ENCODE measurements at regions not wholly inside any gene's neighbourhood (a gene's known extent, or its start where the extent isn't known, plus 50 kb on each side); places are given as distances from the start of the nearest gene placed in this dataset.

DNA sequence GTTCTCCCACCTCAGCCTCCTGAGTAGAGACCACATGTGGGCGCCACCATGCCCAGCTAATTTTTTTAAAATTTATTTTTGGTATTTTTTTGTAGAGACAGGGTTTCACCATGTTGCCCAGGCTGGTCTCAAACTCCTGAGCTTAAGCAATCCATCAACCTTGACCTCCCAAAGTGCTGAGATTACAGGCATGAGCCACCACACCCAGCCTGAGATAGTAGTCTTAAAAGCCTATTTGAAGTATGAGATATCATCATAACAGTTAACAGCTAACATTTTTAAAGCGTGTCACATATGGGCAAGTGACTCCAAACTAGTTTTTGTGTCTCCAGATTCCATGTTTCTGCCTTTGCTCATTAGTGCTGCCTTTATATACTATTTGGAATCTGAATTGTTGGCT lies 74.6 kb upstream of the WSCD2 start:
- no peak for DNase-seq (ENCODE audit: low read depth, low spot score)
- H3K4me3 ChIP-seq (ENCODE audit: low read length), result no peak overlapping the region

DNA sequence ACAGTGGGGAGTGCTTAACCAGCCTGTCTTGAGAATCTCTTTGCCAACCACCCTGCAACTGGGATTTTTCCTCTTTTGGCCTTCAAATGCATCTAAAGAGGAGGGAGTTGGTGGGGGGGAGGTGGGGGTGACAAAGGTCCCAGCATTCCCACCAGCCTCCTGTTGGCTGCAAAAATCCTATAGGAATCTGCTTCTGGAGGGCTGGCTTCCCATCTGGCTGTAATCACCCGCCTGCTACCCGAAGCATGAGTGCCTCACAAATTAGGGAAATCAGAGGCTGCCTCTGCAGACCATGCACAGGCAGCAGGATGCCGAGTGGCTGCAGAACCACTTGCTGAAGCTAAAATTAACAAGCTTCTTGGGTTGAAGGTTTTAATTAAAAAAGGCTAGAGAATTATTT lies 73.9 kb upstream of the WSCD2 start:
- no peak for DNase-seq (ENCODE audit: low read depth, low spot score)

DNA sequence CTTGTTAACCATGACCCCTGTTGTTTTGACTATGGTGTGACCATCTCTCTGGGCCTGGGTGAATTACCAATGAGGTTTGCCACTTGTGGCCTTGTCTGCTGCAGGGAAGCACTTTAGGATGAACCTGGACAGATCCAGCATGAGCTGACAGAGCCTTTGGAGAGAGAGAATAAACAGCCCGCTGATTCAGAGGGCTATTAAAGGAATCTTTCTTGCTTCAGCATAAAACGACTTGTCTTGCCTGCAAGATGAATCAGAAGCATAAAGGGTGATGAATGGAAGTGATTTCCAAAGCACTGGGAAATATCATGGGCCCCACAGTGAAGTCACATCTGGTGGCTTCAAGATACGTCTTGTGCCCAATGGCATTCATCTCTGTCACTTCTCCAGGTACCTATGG lies 69.0 kb upstream of the WSCD2 start:
- no peak overlapping the region for H3K4me3 ChIP-seq (ENCODE audit: low read length)
- DNase-seq (ENCODE audit: low read depth, low spot score), result no peak

More for the DNA sequence above, 73.9 kb upstream of the WSCD2 start:
- no peak overlapping the region for H3K4me3 ChIP-seq (ENCODE audit: low read length)

DNA sequence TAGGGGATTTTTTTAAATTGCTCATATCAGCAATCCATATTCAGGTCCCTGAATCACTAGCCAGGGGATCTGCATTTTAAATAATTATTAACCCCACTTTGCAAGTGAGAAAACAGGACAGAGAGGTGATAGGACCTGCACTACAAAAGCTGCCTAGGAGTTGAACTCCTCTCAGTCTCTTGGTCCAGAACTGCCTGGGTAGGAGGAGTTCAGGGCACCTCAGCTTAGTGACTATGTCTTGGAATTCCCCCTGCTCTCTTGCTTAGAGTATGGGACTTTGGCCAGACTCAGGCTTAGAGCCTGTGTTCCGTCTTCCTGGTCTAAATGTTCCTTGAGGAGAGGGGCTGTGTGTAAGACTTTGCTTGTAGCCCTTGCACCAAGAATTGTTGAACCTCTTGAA lies 68.2 kb upstream of the WSCD2 start:
- DNase-seq (ENCODE audit: low read depth, low spot score), result no peak
- H3K4me3 ChIP-seq (ENCODE audit: low read length), result no peak overlapping the region

DNA sequence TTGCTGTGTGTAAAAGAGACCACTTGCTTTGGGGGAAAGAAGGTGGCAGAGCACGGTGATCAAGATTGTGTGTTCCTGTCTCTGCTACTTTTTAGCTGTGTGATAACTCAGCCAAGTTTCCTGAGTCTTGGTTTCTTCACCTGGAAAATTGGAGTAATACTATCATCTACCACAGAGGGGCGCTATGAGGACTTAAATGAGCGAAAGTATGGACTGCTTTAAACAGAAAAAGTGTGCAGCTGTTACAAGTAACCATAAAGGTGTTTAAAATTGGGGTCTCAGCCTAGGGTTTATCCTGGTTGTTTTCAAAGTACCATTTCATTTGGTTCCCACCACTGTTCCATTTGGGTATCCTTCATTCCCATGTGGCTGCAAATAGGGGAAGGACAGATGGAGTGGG lies 65.9 kb upstream of the WSCD2 start:
- peak; percentile 24 for DNase-seq (ENCODE audit: low read depth, low spot score)
- no peak overlapping the region for H3K4me3 ChIP-seq (ENCODE audit: low read length)

DNA sequence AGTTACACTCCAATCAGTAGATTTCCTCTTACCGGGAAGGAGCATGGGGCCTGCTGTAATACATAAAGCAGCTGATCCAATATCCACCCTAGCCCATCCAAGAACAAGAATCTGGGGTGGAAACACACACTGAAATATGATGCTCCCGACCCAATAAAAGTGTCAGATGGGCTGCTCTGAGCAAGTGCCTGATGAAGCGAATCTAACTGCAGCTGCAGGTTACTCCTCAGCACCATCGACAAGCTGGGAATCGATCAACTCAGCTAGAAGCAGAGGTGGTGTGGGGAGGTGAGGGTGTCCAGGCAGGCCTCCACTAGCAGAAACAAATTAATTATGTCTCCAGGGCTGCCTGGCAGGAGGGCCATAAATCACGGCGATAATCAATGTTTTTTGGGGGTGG lies 64.0 kb upstream of the WSCD2 start:
- H3K4me3 ChIP-seq (ENCODE audit: low read length), result no peak overlapping the region
- DNase-seq (ENCODE audit: low read depth, low spot score), result no peak

DNA sequence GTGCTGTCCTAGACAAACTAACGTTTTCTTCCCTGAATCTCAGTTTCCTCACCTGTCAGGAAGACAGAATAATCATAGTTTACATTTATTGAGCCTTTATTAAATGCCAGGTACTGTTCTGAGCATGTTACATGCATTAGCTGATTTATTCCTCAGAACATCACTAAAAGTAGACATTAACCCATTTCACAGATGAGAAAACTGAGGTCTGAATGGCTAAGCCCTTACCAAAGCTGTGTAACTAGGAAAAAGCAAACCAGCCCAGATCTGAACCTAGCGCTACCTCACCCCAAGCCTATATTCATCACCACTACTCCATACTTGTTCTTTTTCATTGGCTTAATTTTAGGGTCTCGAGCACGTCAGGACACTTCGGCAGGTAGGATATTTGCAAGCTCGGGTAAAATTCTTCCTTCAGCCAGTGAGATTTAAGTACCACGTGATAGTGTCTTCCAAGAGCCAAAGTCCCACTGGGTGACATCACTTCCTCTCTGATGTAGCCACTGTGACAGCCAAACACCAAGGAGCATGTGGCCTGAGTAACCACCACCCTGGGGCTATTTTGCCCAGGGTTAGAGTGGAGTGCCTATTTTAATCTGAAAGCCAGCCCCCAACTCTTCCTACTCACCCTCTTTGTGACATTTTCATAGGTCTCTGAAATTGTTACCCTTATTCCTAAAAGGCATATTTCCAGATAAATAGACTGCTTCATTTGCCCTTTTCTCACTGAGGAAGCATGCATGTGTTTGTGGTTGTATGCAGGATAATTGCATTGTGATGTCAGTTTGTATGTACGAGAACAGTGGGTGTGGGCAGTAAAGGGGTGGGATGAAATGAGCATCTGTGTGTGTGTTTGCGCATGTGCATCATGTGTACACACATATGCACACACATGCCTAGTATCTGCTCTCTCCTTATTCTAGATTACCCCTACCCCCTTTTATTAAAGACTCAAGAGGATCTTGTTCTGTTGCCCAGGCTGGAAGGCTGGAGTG lies 62.2 kb upstream of the WSCD2 start:
- no peak for DNase-seq (ENCODE audit: low read depth, low spot score)
- H3K4me3 ChIP-seq (ENCODE audit: low read length), result no peak overlapping the region

DNA sequence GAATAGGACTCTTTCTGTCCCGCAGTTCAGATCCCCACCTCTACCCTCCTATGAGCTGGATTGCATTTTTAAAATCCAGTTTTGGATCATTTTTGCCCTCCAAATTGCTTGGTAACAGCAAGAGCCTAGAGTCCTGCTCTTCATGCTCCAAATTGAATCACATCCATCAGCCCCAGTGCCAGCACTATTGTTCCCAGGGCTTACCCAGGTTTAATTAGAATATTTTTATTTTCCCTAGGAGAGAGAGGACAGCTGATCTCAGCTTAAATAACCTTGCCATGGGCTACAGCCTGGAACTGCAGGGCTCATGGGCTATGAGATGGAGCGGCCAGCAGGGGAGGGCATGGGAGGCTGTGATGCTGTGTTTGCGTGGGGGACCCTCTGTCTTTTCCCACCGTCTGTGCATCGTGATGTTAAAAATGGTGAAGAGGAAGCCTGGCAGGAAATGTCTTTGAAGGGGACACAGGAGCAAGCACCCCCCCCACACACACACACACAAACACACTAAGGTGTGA lies 59.4 kb upstream of the WSCD2 start:
- DNase-seq (ENCODE audit: low read depth, low spot score), result no peak
- H3K4me3 ChIP-seq (ENCODE audit: low read length), result no peak overlapping the region

DNA sequence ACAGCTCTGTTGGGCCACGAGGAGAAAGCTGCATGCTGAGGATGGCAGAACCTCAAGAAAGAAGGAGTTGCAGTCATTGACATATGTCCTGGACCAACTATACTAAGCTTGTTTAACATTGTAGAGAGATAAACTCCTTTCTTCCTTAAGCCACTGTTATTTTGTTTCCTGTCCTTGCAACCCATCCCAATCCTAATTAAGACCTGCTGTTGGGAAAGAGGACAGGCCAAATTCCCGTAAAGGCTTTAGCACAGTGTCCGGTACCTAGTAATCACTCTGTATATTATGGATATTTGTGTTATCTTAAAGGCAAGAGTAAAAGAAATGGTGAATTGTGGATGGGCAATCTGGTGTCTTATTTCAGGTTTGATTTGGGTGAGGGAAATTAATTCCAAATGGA lies 53.5 kb upstream of the WSCD2 start:
- no peak overlapping the region for H3K4me3 ChIP-seq (ENCODE audit: low read length)
- DNase-seq (ENCODE audit: low read depth, low spot score), result no peak

DNA sequence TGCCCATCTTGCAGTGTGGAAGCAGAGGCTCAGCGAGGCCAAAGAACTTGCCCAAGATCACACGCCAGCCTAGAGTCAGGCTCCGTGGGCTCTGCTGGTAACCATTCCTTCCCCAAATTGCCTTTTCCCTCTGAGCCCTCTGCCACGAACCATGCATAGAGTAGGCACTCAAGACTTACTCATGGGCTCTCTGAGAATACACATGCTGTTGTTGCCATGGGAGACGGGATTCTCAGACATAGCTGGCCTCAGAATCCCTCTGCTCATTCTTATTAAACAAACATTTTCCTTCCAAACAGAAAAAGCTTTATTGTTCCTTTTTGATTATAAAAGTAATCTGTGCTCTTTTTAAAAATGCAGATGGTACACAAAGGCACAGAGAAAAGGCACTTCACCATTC lies 52.5 kb upstream of the WSCD2 start:
- DNase-seq (ENCODE audit: low read depth, low spot score), result no peak
- H3K4me3 ChIP-seq (ENCODE audit: low read length), result no peak overlapping the region

DNA sequence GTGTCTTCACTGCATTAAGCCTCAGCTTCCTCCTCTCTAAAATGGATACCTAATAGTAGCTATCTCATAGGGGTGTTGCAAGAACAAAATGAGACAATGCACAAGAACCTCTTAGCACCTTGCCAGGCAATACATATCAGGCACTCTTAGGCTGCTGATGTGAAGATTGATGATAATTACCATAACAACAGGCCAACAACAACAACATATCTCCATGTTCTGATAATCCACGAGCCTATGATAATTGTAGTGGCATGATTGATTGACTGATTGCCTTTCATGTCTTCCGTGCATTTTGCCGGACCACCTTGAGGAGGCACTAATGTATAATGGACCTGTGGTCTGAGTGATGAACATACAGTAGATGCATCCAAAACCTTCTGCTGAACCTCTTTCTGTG lies 50.7 kb upstream of the WSCD2 start:
- H3K4me3 ChIP-seq (ENCODE audit: low read length), result no peak overlapping the region
- DNase-seq (ENCODE audit: low read depth, low spot score), result no peak

Measured in Jurkat, Clone E6-1 (cell line).